ENCODE measurements at regions not wholly inside any gene's neighbourhood (a gene's known extent, or its start where the extent isn't known, plus 50 kb on each side); places are given as distances from the start of the nearest gene placed in this dataset.

DNA sequence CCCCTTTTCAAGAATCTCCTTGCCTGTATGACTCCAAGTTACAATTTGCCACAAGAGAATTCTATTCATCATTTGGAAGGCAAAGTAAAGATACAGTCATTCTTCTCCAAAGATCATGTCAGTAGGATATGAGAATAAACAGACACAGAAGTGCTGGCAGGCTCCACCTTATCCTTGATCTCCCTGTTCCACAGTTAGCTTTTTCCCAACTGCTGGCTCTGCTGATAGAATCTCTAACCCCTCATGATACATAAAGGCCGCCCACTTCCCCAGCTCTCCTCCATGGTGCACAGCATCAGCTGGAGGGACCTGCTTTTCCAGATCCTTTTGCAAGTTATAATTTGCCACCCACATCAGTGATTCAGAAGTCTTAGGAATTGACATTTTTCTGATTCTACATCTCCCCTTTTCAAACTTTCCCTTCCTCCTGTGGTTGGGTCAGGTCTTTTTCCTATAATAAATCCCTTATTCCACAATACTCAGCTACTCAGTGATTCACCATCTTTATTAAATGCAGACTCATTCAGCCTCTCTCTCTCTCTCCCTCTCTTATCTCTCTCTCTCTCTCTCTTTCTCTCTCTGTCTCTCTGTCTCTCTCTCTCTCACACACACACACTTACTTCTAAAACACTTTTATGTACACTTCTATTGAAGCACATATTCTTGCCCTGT, 465.4 kb downstream of the GBE1 start:
- no peak for TF ChIP-seq ZZZ3 (IDR thresholded peaks at IDR 0.05)
- no peak for TF ChIP-seq CTCF (IDR thresholded peaks at IDR 0.05 in 2 of 3, conservative IDR thresholded peaks at IDR 0.05 in 1 of 3; ENCODE audit: insufficient read depth in 2 of 3, low read depth in 1 of 3, low read length in 3 of 3)
- no peak for TF ChIP-seq SMARCA5 (IDR thresholded peaks at IDR 0.05)
- no peak for TF ChIP-seq PHF8 (IDR thresholded peaks at IDR 0.05; ENCODE audit: borderline replicate concordance, low read length)
- TF ChIP-seq ZFX (CRISPR knock-in tag; IDR thresholded peaks at IDR 0.05), result no peak
- no peak for TF ChIP-seq MCM2 (IDR thresholded peaks at IDR 0.05; ENCODE audit: low read depth)
- no peak for TF ChIP-seq E2F8 (IDR thresholded peaks at IDR 0.05; ENCODE audit: low read depth, partially characterized antibody)
- no peak for TF ChIP-seq GATAD2B (IDR thresholded peaks at IDR 0.05; ENCODE audit: borderline replicate concordance)
- no peak for TF ChIP-seq EP300 (IDR thresholded peaks at IDR 0.05; ENCODE audit: low read length)
- TF ChIP-seq SMC3 (conservative IDR thresholded peaks at IDR 0.05; ENCODE audit: insufficient read depth, low read depth, low read length), result no peak
- TF ChIP-seq ZNF785 (CRISPR knock-in tag; IDR thresholded peaks at IDR 0.05), result no peak
- no peak for TF ChIP-seq NR3C1 (CRISPR knock-in tag; IDR thresholded peaks at IDR 0.05)

All from K562 (cell line).